ENCODE measurements at regions not wholly inside any gene's neighbourhood (a gene's known extent, or its start where the extent isn't known, plus 50 kb on each side); places are given as distances from the start of the nearest gene placed in this dataset.

DNA sequence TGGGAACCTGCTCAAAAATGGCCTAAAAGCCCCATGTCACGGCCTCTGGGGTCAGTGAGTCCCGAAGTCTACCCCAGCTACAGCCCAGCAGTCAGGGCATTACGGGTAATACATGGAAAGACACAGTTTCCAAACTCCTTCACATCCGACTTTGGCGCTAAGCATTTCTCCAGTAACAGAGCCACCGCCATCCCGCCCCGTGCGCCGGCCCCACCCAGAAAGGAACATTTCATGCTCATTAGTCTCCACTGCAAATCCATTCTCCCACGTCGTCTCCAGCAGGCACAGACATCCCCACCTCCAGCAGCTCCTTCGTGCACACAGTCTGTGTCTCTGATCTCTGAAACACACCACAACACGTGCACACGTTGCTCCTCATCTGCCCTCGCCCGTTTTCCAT is 509.2 kb upstream of the ID2 start:
- ChIA-PET POLR2A (no interaction called here), CTCF (no interaction called here)
- TF ChIP-seq, protein P1, sequence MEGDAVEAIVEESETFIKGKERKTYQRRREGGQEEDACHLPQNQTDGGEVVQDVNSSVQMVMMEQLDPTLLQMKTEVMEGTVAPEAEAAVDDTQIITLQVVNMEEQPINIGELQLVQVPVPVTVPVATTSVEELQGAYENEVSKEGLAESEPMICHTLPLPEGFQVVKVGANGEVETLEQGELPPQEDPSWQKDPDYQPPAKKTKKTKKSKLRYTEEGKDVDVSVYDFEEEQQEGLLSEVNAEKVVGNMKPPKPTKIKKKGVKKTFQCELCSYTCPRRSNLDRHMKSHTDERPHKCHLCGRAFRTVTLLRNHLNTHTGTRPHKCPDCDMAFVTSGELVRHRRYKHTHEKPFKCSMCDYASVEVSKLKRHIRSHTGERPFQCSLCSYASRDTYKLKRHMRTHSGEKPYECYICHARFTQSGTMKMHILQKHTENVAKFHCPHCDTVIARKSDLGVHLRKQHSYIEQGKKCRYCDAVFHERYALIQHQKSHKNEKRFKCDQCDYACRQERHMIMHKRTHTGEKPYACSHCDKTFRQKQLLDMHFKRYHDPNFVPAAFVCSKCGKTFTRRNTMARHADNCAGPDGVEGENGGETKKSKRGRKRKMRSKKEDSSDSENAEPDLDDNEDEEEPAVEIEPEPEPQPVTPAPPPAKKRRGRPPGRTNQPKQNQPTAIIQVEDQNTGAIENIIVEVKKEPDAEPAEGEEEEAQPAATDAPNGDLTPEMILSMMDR (IDR thresholded peaks at IDR 0.05; ENCODE audit: control extremely low read depth, extremely low read depth, low read depth, missing control alignments) = no peak
- DNase-seq (ENCODE audit: extremely low spot score) = no peak

DNA sequence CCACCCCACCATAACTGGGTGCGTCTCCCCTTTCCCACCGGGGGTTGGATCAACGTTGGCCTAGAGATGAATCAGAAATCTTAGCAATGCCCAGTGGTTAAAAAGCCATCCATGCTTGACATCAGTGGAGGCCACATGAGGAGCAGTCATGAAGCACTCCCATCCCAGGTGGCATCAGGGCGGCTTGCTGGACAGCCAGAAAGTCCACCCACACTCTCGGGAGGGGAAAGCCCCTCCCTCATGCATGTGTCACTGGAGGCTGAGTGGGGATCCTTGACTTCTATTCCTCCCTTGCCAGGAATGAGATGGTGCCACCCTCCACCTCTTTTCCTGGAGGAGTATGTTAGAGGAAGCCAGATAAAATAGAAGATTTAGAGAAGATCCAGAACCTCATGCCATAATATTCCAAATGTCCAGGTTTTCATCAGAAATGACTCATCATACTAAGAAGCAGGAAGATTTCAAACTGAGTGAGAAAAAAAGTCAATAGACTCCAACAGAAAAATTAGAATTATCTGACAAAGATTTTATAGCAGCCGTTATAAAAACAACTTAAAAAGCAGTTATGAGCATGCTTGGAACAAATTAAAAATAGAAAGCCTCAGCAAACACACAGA is 507.1 kb upstream of the ID2 start:
- TF ChIP-seq, protein P1 (IDR thresholded peaks at IDR 0.05; ENCODE audit: control extremely low read depth, extremely low read depth, low read depth, missing control alignments) = no peak
- ChIA-PET POLR2A (no interaction called here), CTCF (no interaction called here)
- no peak for DNase-seq (ENCODE audit: extremely low spot score)

DNA sequence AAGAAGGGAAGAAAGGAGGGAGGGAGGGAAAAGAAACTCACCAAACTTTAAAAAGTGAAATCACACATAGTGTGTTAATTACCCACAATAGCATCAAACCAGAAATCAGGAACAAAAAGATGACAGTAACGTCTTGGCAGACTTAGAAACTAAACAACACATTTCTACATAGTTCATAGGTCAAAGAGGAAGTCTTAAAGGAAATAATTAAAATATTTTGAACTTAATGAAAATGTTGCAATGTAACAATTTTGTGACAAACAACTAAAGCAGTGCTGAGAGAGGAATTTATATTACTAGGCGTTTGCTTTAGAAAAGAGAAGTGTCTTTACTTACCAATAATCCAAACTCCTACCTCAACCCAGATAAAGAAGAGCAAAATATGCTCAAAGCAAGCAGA is 505.0 kb upstream of the ID2 start:
- ChIA-PET CTCF (no interaction called here), POLR2A (no interaction called here)
- no peak for DNase-seq (ENCODE audit: extremely low spot score)
- TF ChIP-seq, protein P1 (IDR thresholded peaks at IDR 0.05; ENCODE audit: control extremely low read depth, extremely low read depth, low read depth, missing control alignments) = no peak

DNA sequence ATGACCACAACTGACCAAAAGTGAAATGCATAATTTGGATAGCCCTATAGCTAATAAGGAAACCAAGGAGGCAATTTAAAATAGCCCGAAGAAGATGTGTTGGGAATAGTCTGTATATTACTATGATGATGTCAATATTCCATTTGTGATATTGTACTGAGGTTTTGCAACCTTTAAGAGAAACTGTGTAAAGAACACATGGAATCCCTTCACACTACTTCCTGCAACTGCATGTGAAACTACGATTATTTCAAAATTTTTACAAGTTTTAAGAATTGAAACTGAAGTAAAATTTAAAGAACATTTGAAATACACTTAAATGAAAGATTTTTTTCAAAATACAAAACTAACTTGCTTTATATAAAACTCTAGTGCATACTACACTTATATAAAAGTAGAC is 504.3 kb upstream of the ID2 start:
- CTCF ChIA-PET = no interaction called here
- DNase-seq (ENCODE audit: extremely low spot score) = no peak
- TF ChIP-seq, protein P1 (IDR thresholded peaks at IDR 0.05; ENCODE audit: control extremely low read depth, extremely low read depth, low read depth, missing control alignments) = no peak
- POLR2A ChIA-PET = no interaction called here

DNA sequence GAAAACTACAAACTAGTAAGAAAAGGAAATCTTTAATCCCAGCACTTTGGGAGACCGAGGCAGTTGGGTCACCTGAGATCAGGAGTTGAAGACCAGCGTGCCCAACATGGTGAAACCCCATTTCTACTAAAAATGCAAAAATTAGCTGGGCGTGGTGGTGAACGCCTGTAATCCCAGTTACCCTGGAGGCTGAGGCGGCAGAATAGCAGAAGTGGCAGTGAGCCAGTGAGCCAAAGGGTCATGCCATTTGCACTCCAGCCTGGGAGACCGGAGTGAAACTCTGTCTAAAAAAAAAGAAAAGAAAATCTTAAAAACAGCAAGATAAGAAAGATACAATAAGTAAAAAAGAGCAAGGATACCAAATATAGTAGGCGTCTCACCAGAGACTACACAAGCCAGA is 502.9 kb upstream of the ID2 start:
- ChIA-PET POLR2A (no interaction called here), CTCF (no interaction called here)
- no peak for DNase-seq (ENCODE audit: extremely low spot score)
- TF ChIP-seq, protein P1 (IDR thresholded peaks at IDR 0.05; ENCODE audit: control extremely low read depth, extremely low read depth, low read depth, missing control alignments) = no peak

DNA sequence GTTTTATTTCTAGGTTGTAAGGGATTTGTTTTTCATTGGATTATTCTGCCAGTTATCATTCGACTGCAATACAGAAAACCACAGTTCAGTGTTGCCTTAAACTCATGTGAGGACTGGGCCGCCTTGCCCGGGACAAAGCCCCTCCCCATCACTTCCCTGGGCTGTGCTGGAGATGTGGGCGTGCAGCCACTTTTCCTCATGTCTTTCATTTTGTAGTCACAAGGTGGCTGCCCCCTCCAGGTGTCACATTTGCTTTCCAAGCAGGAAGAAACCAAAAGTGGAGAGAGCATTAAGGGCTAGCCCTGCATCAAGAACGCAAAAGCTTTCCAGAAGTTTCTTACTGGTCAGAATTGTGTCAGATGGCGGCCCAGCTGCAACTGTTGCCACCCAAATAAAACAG is 492.5 kb upstream of the ID2 start:
- TF ChIP-seq, protein P1 (IDR thresholded peaks at IDR 0.05; ENCODE audit: control extremely low read depth, extremely low read depth, low read depth, missing control alignments) = no peak
- POLR2A ChIA-PET = no interaction called here
- DNase-seq (ENCODE audit: extremely low spot score) = no peak
- CTCF ChIA-PET = no interaction called here

DNA sequence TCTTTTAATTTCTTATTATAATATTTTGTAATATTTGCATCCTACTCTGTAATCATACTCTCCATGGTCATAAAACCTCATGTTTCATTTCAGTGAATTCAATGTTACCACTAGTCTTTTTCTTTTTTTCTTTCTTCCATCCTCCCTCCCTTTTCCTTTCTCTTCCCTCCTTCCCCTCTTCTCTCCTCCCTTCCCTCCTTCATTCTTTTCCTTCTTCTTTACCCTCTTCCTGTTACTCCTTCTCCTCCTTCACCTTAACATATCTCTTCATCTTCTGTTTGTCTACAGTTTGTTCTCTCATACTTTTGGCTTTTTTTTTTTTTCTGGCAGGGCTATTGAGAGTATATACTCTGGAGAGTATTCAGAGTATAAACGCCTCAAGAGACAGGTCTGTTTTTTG is 491.6 kb upstream of the ID2 start:
- DNase-seq (ENCODE audit: extremely low spot score) = no peak
- POLR2A ChIA-PET = no interaction called here
- TF ChIP-seq, protein P1 (IDR thresholded peaks at IDR 0.05; ENCODE audit: control extremely low read depth, extremely low read depth, low read depth, missing control alignments) = no peak
- CTCF ChIA-PET = no interaction called here
